HG03520 (cell line): ENCODE measurements at regions not wholly inside any gene's neighbourhood (a gene's known extent, or its start where the extent isn't known, plus 50 kb on each side); places are given as distances from the start of the nearest gene placed in this dataset.

Source experiments
- ATAC-seq: cut with Tn5 transposase; IDR thresholded peaks from one replicate; pipeline ENCODE4 v1.9.1; 2021; ENCODE audit warnings: mild to moderate bottlenecking, moderate library complexity; ENCODE audit not compliant: unreplicated experiment

DNA sequence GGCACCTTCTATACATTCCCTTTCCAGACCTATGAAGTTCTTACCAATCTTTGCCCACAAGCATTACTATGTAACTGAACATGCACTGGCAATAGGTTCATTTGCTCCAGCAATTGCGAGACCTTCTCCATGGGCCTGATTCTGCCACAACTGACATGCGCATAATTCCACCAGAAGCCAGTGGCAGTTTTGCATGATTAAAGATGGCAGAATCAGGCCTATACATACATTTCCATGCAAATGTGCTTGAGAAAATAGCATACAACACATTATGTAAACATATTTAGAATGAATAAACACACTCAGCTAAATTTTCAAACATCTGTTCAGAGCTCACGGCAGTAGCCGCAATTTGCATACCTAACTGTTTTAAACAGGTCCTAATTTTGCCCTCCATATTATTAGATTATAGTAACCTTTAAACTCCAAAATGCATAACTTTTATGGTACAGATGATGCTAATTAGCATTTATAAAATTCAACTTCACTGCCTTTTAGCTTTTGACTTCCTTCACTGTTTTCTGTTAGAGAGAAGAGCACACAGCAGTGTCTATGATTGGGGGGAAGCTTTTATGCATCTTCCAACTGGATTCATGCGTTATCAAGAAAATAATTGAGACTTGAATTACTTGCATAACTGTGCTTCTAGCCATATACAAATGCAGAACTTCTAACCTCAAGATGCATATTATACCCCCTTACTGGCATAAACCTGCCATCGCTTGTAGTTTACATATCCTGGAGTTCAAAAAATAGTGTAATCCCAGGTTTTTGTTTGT, 155.3 kb upstream of the CDH19 start:
- ATAC-seq = no peak

DNA sequence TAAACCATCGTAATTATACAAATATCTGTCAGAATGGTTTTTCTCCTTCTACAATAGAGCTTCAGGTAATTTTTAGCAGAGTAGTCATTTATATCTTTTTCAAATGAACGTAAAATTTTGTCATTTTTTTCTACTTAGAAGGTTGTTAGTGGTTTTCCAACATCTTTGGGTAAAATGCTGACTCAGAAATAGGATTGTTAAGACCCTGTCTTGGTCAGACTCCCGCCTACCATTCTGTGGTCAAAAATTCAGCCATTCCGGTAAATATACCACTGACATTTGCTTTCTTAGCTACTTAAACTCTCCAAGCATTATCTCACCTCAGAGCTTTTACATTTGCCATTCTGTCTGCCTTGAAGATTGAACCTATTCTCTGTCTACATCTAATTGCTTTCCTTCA, 154.1 kb upstream of the CDH19 start:
- ATAC-seq = no peak

GRCh38 chr18:66754335-66754734, 150.4 kb upstream of the CDH19 start:
- no peak for ATAC-seq

DNA sequence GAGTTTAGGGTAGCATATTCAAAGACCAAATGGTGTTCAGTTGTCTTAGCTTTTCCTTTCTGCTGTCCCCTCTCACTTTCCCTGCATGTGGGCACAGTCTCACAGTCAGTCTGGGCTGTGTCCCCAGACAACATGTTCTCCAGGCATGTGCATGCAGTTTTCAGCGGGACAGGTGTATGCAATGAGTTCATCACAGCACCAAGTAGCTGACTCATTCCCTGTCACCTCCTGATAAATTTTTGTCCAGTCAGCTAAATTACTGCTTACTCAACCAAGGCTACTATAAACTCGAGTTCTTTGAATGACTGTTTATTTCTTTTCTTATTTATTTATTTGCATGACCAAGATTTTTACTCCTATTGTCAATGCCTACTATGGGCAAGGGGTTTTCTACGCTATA, 148.8 kb upstream of the CDH19 start:
- no peak for ATAC-seq

DNA sequence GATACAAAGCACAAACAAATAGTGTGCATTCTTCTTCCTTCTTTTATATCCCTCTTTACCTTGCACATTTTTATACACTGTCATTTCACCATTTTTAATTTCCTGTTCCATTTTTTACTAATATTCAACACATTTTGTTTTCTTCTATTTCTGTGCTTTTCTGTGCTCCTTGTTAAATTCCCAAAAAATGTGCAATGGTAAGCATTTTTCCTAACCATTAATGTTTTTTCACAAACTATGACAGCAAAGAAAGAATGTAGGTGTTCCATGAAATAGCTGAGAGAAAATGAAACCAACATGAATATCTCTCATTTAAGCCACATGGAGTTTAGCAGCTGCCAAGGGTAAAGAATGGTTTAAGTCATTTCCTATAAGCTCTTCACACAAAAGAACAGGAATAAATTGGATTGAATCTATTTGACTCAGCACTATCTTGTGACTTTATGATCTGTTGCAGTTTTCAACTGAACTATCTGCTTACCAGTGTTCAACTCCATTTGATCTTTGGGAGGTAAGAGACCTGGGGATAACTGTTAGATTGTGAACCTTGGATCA, 145.7 kb upstream of the CDH19 start:
- ATAC-seq = no peak

GRCh38 chr18:66749030-66749429, 145.1 kb upstream of the CDH19 start:
- no peak for ATAC-seq

DNA sequence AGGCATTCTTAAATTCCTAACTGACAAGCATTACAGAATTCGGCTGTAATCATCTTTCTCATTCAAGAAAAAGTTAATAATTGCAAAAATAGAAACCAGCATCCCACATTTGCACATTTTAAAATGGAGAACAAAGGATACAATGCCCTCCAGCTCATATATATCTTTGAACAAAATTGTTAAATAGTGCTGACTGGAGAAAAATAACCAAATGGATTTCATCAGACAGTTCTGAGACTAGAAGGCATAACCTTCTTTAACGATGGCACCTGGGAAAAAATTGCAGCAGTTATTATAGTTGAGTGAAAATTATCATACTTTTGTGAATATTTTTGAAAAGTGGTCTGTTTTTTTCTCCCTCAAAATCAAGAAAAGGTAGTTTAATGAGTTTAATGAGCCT, 138.9 kb upstream of the CDH19 start:
- ATAC-seq = no peak

DNA sequence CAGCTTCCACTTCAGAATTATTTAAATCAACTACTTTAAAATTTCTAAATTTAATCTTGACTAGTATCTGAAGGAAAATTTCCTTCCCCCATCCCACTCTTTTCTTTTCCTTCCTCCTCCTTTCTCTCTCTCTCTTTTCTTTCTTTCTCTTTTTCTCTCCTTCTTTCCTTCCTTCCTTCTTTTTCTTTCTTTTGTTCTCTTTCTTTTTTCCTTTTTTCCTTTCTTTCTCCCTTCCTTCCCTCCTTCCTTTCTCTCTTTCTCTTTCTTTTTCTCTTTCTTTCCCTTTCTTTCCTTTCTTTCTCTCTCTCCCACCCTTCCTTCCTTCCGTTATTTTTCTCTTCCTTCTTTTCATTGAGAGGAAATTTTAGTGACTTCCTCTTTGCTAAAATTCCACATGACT, 132.0 kb upstream of the CDH19 start:
- ATAC-seq = no peak

DNA sequence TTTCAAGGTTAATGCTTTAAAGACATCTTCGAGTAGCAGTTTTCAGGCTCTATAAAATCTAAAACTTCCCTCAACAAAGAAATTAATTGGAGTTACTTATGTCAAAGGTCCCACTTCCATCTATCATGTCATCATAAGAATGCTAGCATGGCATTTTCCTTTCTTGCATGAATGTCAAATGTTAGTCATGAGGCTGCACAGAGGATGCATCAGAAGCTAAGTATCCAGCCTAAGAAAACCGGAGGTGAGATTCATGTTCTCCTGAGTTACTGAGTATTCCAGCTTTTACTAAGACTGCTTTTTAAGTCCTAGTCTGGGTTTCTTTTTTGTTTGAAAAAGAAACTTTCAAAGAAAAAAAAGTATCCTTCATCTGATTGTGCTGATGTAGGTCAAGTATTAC, 130.6 kb upstream of the CDH19 start:
- no peak for ATAC-seq

DNA sequence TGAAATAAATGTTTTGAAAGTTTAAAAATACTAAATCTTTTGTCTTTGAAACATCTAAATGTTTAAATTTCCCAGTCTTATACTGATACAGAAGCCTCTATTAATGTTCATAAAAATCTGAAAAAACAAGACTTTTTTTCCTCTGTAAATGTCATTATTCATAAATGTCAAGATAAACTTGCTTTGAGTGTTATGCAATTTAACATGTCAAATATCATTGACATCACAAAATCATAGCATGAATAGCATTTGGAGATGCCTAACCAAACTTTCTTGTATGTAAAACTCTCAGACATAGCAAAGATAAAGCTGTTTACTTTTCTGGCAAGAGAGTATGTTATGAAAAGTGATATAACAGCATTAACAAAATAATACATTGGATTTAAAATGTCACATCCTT, 128.0 kb upstream of the CDH19 start:
- ATAC-seq = no peak

- ATAC-seq = no peak
These were observed 125.8 kb upstream of the CDH19 start for GRCh38 chr18:66729442-66730239.

DNA sequence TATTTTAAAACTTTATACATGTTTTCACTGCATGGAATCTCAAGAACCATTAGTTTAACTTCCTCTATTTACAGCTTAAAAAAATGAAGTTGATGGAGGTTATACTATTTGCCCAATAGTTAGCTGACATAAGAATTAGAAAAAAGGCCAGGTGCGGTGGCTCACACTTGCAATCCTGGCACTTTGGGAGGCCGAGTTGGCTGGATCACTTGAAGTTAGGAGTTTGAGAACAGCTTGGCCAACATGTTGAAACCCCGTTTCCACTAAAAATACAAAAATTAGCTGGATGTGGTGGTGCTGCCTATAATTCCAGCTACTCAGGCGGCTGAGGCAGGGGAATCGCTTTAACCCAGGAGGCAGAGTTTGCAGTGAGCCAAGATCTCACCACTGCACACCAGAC, 125.1 kb upstream of the CDH19 start:
- ATAC-seq = no peak

DNA sequence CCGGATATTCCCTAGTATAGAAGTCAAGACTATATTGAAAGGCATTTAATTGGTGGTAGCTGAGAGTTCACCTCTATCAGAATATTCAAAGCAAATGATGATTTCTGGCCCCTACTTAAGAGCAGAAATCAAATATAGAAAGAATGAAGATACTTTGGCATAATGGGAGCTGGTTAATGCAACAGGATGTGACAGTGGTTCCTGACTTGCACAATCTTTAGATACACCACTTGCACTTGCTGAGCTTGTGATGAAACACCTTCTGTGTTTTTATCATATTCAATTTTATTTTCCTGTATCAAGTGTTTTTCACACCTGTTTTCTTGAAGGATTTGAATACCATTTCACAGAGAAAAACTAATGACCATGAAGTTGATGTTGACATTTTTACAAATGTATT, 124.1 kb upstream of the CDH19 start:
- no peak for ATAC-seq

DNA sequence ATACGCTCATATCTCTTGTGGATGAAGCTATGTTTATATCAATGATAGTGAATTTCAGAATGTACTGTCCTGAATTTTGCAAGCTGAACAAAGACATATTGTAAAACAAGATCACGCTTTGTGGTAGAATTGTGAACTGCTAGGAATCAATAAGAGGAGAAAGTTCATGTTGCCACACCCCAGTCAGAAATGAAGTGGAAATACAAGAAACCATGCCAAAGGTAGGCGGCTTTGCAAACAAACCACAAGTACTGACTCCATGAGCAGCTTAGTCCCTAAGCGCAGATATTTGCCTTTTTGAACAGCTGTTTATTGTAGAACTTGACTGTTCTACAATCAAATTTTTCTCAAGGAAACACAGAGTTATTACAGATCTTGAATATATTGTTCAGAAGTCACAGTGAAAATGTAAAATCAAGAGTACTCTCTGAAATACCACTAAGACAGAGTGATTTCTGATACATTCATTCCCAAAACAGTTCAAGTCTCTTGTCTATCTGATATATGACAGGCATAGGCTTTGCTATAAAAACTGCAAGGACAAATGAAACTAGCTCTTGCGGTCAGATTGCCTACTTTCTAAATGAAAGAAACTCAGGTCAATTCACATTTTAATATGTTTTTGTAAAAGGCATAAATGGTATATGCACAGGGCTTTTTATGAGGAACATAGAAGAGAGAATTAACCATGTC, 120.9 kb upstream of the CDH19 start:
- no peak for ATAC-seq

- ATAC-seq = no peak
These were observed 118.8 kb upstream of the CDH19 start for GRCh38 chr18:66722671-66723070.

- no peak for ATAC-seq
These were observed 104.8 kb upstream of the CDH19 start for GRCh38 chr18:66708646-66709045.

DNA sequence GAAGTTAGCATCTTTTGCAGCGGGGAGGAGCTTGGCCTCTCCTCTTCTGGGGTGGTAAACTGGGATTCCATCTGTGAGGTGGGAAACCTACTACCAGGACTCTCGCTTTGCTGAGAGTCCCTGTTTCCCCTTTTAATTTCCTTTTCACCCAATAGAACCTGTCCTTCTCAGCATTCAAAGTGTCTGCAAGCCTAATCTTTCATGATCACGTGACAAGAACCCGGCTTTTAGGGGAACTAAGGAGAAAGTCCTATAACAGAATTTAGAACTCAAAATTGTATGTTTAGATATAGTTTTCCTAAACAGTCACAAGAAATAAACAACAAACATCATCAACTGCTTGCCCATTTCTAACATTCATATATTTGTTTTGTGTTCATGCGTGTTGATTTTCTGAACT, 103.6 kb upstream of the CDH19 start:
- ATAC-seq = no peak

- no peak for ATAC-seq
These were observed 91.4 kb upstream of the CDH19 start for GRCh38 chr18:66695281-66695680.

GRCh38 chr18:66694852-66695251, 91.0 kb upstream of the CDH19 start:
- no peak for ATAC-seq

DNA sequence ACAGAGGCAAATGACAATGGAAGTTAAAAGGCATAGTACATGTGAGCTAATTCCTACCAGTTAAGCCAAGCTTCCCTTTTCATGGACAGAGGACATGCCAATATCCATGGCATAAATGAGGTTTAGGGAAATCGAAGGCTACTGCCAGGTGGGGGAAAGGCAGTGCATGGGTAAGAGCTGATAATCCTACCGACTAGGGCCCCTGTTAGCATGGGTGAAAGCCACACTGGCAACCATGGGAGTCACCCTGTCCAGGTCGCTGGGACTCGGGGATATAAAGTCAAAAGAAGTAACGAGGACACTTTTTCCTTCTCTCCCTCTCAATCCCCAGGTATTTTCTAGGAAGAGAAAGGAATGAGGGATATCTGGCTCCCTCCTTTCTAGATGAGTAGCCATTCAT, 83.7 kb upstream of the CDH19 start:
- ATAC-seq = no peak

- ATAC-seq = no peak
These were observed 79.0 kb upstream of the CDH19 start for GRCh38 chr18:66682855-66683322.
